HG03095 (cell line): ENCODE measurements at regions not wholly inside any gene's neighbourhood (a gene's known extent, or its start where the extent isn't known, plus 50 kb on each side); places are given as distances from the start of the nearest gene placed in this dataset.
"Not testable (repeated sequence)": the region's sequence is repeated elsewhere in the genome, so short reads cannot be mapped to it uniquely, and the experiment has no call there.

Experiments
- ATAC-seq: cut with Tn5 transposase; IDR thresholded peaks from one replicate; pipeline ENCODE4 v1.9.1; 2021; ENCODE audit warnings: moderate library complexity; ENCODE audit not compliant: unreplicated experiment

GRCh38 chr7:46606761-46607160 lies 685.7 kb upstream of the IGFBP3 start:
- no peak for ATAC-seq

- no peak for ATAC-seq
These were observed 683.2 kb upstream of the IGFBP3 start for GRCh38 chr7:46604241-46604661.

- ATAC-seq: no peak
These were observed 682.7 kb upstream of the IGFBP3 start for GRCh38 chr7:46603780-46604179.

GRCh38 chr7:46603296-46603752 lies 682.3 kb upstream of the IGFBP3 start:
- no peak for ATAC-seq

GRCh38 chr7:46600340-46600739 lies 679.3 kb upstream of the IGFBP3 start:
- ATAC-seq: no peak

- not testable (repeated sequence) for ATAC-seq
These were observed 673.8 kb upstream of the IGFBP3 start for GRCh38 chr7:46594831-46595230.

GRCh38 chr7:46590918-46591905 lies 670.1 kb upstream of the IGFBP3 start:
- ATAC-seq: not testable (repeated sequence)

GRCh38 chr7:46589286-46589685 lies 668.2 kb upstream of the IGFBP3 start:
- no peak for ATAC-seq

- no peak for ATAC-seq
These were observed 665.3 kb upstream of the IGFBP3 start for GRCh38 chr7:46586406-46586805.

- no peak for ATAC-seq
These were observed 662.6 kb upstream of the IGFBP3 start for GRCh38 chr7:46583656-46584055.

- ATAC-seq: no peak
These were observed 660.2 kb upstream of the IGFBP3 start for GRCh38 chr7:46581268-46581667.

- no peak for ATAC-seq
These were observed 659.7 kb upstream of the IGFBP3 start for GRCh38 chr7:46580766-46581165.

GRCh38 chr7:46577394-46577793 lies 656.3 kb upstream of the IGFBP3 start:
- ATAC-seq: no peak

GRCh38 chr7:46576950-46577349 lies 655.9 kb upstream of the IGFBP3 start:
- ATAC-seq: no peak

- no peak for ATAC-seq
These were observed 651.6 kb upstream of the IGFBP3 start for GRCh38 chr7:46572691-46573090.

- ATAC-seq: no peak
These were observed 650.9 kb upstream of the IGFBP3 start for GRCh38 chr7:46571996-46572395.

- ATAC-seq: no peak
These were observed 648.0 kb upstream of the IGFBP3 start for GRCh38 chr7:46569133-46569465.

- no peak for ATAC-seq
These were observed 647.5 kb upstream of the IGFBP3 start for GRCh38 chr7:46568420-46569132.

GRCh38 chr7:46567858-46568257 lies 646.8 kb upstream of the IGFBP3 start:
- no peak for ATAC-seq

GRCh38 chr7:46566097-46566774 lies 645.2 kb upstream of the IGFBP3 start:
- ATAC-seq: no peak
